ENCODE measurements at regions not wholly inside any gene's neighbourhood (a gene's known extent, or its start where the extent isn't known, plus 50 kb on each side); places are given as distances from the start of the nearest gene placed in this dataset.
"Not testable (repeated sequence)": the region's sequence is repeated elsewhere in the genome, so short reads cannot be mapped to it uniquely, and the experiment has no call there.

DNA sequence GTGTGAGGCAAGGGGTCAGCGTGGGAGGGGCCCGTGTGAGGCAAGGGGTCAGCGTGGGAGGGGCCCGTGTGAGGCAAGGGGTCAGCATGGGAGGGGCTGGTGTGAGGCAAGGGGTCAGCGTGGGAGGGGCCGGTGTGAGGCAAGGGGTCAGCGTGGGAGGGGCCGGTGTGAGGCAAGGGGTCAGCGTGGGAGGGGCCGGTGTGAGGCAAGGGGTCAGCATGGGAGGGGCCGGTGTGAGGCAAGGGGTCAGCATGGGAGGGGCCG lies 119.2 kb downstream of the SEPTIN14 start:
- DNase-seq (ENCODE audit: low read depth): not testable (repeated sequence)

DNA sequence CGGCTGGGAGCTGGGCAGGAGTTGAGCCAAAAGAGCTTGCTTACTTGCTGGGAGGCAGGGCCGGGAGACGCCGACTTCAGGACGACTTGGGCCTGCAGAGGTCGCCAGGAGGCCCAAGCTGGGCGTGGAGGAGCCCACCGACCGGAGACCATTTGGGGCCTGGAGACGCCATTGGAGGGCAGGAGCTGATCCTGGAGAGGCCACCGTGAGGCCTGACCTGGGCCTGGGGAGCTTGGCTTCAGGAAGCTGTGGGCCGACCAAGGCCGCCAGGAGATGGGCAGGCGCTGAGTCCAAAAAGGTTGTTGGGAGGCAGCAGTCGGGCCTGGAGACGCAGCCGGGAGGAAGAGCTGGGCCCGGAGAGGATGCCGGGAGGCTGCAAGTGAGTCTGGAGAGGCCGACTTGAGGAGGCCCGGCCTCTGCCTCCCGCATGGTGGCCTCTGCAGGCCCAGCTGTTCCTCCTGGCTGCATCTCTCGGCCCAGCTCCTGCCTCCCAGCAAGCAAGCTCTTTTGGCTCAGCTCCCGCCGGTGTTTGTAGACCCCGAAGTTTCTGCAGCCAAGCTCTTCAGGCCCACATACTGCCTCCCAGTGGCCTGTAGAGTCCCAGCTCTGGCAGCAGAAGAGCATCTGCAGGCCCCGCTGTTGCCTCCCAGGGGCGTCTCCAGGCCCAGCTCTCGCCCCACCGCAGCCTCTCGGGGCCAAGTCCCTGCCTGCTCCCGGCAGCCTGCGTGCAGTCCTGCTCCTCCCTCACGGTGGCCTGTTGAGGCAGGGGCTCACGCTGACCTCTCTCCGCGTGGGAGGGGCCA lies 119.7 kb downstream of the SEPTIN14 start:
- not testable (repeated sequence) for DNase-seq (ENCODE audit: low read depth)

DNA sequence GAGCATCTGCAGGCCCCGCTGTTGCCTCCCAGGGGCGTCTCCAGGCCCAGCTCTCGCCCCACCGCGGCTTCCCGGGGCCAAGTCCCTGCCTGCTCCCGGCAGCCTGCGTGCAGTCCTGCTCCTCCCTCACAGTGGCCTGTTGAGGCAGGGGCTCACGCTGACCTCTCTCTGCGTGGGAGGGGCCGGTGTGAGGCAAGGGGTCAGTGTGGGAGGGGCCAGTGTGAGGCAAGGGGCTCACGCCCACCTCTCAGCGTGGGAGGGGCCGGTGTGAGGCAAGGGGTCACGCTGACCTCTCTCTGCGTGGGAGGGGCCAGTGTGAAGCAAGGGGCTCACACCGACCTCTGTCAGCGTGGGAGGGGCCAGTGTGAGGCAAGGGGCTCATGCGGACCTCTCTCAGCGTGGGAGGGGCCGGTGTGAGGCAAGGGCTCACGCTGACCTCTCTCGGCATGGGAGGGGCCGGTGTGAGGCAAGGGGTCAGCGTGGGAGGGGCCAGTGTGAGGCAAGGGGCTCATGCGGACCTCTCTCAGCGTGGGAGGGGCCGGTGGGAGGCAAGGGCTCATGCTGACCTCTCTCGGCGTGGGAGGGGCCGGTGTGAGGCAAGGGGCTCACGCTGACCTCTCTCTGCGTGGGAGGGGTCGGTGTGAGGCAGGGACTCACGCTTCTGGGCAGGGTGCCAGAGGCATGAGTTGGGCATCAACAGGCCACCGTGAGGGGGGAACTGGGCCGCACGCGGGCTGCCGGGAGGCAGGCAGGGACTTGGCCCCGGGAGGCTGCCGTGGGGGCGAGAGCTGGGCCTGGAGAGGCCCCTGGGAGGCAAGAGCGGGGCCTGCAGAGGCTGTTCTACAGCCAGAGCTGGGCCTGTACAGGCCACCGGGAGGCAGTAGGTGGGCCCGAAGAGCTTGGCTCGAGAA lies 120.6 kb downstream of the SEPTIN14 start:
- DNase-seq (ENCODE audit: low read depth): not testable (repeated sequence)

DNA sequence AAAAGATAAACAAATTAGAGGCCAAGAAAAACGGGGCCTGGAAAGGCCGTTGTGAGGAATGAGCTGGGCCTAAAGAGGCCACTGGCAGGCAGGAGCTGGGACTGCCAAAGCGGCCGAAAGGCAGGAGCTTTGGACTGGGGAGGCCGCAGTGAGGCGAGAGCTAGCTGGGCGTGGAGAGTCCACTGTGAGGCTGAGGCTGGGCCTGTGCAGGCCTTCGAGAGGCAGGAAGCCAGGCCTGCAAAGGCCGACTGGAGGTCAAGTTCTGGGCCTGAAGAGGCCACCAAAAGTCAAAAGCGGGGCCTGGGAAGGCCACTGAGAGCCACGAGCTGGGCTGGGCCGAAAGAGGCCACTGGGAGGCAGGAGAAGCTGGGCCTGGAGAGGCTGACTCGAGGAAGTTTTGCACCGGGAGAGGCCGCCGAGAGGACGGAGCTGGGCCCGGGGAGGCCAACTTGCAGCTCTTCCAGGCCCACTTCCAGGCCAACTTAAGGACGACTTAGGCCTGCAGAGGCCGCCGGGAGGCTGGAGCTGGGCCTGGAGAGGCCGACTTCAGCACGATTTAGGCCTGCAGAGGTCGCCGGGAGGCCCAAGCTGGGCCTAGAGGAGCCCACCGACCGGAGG lies 121.8 kb downstream of the SEPTIN14 start:
- not testable (repeated sequence) for DNase-seq (ENCODE audit: low read depth)

DNA sequence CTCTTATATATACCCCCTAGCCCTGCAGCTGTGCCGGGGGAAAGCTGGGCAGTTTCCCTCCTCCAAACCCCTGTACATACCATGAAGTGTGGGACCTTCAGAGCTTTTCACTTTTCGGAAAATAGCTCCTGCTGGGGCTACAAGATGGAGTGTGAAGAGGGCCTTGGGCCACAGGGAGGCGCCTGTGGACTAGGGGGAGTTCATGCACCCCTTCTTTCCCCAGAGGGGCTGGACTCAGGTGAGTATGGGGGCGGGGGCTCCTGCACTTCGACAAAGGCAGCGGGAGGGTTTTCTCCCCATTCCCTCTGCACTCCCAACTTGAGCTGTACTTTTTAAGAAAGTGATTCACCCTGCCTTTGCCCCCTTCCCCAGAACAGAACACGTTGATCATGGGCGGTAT lies 122.5 kb downstream of the SEPTIN14 start:
- not testable (repeated sequence) for DNase-seq (ENCODE audit: low read depth)

DNA sequence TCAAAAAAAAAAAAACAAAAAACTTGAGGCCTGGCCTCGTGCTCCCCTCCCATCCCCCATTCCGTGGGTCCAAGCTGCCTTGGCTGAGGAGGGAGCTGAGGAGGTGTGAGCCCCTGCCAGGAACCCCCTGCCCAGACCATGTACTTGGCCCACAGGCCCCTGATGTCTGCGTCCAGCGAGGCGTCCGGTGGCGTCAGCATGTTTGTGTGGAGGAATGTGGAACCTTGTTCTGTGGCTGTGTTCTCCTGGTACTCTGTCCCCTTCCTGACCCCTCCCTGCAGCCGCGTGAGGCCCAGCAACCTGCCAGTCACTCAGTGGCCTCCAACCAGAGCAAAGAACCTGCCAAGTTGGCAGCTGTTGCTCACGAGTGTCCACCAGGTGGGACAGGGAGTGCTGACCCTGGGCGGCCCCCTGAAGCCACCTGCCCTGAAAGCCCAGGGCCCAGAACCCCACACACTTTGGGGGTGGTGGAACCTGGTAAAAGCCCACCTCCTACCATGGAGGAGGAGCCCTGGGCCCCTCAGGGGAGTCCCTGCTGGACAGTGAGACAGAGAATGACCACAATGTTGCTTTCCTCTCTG lies 125.8 kb downstream of the SEPTIN14 start:
- DNase-seq (ENCODE audit: low read depth): not testable (repeated sequence)

DNA sequence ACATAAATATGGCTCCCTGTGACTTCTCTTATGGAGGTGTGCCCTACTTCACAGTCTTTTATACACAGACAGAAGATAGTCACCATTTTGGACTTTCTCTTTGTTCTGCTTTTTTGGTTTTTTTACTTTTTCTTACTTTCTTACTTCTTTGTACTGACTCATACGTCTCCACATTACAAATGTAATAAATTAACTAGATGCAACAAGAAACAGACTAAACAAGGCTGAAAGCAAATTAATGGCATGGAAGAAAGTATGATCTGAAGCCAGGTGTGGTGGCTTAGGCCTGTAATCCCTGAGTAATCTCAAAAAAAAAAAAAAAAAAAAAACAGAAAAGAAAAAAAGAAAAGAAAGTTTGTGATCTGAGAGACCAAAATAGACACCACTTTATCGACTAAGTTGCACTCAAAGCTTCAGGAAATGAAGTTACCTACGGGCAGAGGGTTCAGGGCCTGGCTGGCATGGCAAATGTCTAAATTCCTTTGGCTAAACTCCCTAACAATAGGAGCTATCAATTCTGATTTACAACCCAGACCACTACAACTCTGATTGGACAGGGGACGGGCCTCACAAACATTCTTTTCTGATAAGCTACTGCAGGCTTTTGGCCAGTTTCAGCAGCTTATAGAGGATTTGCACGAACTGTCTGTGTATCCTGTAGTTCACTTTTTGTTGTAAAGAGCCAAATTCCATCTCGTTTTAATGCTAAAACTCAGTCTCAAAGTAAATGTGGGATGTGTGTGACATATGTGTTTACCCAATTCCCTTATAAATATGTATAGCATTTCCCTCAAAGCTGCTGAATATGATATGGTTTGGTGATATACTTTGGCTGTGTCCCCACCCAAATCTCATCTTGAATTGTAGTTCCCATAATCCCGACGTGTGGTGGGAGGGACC lies 129.1 kb downstream of the SEPTIN14 start:
- DNase-seq (ENCODE audit: low read depth): no peak

DNA sequence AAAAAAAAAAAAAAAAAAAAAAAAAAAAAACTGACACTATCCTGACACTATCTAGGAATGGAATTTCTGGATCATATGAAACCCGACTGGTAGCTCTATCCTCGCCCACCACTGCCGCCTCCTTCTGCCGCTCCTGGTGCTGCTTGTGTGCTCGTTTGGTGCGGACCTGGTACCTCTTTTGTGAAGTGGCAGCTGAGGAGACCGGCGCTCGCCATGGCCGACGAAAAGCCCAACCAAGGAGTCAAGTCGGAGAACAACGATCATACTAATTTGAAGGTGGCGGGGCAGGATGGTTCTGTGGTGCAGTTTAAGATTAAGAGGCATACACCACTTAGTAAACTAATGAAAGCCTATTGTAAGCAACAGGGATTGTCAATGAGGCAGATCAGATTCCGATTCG lies 130.6 kb downstream of the SEPTIN14 start:
- DNase-seq (ENCODE audit: low read depth): no peak

DNA sequence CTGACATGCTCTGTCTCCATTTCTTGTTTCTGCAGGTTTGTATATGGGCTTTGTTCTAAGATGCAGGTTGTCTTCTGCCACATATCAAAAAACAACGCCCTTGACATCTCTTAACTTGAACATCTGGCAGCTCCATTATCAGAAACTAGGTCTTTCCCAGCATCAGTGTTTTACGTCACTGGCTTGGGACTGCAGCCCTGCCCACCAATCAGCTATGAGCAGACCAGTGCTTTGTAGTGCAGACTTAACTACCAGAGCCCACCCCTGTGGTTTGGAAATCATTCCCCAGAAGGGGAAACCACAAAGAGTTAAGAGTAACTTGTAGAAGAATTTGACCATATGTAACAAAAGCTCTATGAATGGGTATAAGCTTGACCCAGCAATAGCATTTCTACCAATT lies 132.4 kb downstream of the SEPTIN14 start:
- no peak for DNase-seq (ENCODE audit: low read depth)

DNA sequence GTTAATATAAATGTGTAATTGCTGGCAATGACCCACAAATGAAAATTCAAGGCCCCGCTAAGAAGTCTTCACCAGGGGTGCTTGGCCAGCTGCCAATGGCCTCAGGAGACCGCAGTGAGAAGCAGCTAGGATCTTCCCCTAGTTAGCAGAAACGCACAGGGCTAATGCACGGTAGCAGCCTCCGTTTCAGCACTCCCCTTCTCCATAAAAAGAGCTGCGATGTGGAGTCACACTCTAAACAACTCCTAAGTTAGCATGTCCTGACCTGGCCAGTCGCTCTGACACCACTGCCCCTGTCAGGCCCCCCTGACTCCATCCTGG lies 139.0 kb downstream of the SEPTIN14 start:
- DNase-seq (ENCODE audit: low read depth): no peak

DNA sequence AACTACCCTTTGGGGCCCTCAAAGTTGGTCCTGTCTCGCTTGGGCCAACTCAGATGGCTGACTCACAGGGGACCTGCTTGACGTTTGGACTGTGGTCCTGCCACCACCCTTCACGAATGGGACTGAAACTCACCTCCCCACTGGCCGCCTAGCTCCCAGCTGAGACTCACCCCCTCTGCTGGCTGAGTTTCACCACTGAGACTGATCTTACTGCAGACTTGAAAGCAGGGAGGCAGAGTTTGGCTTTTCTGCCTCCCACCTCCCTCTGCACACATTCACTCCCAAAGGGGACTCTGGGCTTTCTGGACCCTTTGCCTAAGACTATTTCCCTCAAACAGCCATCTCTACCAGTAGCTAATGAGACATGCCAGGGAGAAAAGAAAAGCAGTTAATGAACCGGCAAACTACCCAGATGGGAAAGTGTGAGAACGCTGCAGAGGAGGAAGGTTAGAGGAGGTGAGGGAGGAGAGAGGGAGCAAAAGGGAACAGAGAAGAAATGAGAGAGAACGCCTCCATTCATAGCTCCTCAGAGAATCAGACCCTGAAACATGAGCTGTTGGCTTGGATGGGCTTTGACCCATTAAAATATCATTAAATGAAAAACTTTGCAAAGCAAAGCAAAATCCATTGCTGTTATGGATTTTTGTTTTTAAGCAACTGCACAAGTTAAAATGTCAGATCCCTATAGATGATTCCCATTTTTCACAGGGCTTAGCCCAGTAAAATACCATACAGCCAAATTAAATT lies 139.5 kb downstream of the SEPTIN14 start:
- DNase-seq (ENCODE audit: low read depth): not testable (repeated sequence)

DNA sequence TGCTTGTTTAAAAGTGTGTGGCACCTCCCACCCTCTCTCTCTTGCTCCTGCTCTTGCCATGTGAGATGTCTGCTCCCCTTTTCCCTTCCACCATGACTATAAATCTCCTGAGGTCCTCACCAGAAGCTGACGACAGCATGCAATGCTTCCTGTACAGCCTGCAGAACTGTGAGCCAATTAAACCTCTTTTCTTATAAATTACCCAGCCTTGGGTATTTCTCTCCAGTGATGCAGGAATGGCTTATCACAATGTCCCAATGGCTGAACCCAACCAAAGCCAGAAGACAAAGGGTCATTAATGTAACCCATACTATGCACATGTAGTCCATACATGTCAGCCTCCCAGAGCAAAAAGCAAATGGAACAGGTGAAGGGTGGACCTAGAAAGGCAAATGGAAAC lies 141.5 kb downstream of the SEPTIN14 start:
- not testable (repeated sequence) for DNase-seq (ENCODE audit: low read depth)

DNA sequence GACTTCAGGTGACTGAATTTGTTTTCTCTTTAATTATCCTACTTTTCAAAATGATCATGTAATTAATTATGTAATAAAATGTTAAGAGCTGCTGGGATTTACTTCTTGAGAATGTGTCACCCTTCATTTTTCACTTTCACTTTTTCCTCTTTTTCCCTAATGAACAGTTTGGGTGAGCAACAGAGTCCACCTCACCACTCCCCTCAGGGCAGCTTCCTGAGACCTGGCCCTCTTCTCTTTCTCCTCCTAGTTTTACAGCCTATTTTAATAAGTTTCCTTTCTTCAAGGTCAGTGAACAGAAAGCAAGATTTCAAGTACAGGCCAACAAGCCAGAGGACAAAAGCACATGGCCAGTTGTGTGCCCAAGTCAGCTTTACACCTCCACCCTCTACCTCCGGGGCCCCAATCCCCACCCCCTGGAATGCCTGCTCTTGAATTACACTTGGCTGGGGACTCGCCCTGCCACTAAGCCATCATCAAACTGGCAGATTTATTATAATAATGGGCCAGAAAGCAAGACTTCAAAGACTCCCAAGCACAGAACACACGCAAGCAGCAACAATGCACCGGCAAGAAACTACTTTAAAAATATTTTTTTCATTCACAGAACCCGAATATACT lies 143.1 kb upstream of the VOPP1 start:
- not testable (repeated sequence) for DNase-seq (ENCODE audit: low read depth)

DNA sequence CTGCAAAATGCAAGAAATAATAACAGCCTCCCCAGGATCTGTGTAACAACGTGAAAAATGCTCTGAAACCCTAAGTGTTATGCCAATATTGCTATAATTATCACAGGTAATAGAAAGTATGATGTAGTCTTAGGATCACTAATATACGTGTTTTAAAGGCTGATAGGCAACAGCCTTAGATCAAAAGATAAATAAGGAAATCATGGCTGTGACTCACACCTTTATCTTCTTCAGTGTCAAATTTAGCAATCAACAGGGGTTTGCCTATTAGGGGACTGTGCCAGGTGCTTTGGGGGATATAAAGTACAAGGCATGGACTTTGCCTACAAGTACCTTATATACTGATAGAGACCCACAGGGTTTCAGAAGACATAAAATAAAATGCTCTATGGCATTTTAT lies 142.1 kb upstream of the VOPP1 start:
- not testable (repeated sequence) for DNase-seq (ENCODE audit: low read depth)

DNA sequence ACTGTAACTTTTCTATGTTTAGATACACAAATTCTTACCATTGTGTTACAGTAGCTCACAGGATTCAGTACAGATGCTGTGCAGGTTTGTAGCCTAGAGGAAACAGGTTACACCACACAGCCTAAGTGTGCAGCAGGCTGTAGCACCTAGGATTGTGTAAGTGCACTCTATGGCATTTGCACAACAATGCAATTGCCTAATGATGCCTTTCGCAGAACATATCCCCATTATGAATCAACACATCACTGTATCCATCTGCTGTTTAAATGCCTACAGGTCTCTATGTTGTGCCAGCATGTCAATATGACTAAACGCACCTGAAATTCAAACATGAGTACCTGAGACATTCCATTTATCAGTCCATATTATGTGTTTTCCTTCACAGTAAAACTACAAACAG lies 138.0 kb upstream of the VOPP1 start:
- not testable (repeated sequence) for DNase-seq (ENCODE audit: low read depth)

DNA sequence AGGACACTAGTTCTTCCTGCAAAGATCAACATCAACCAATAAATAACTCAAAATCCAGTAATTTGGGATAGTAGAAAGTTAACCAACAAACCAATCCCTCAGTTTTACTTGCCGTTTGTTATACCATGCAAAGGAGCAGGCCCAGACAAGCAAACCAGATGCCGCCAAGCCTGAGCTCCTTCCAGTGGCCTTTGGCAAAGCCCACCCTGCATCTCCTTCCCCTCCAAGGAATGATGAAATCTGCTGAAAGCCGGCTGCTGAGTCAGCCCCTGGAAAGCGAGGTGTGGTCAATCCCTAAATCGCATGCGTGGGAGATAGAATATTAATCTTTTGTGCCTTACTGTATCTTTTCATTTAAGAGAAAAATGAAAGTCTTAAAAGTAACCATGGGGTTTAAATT lies 135.7 kb upstream of the VOPP1 start:
- not testable (repeated sequence) for DNase-seq (ENCODE audit: low read depth)

DNA sequence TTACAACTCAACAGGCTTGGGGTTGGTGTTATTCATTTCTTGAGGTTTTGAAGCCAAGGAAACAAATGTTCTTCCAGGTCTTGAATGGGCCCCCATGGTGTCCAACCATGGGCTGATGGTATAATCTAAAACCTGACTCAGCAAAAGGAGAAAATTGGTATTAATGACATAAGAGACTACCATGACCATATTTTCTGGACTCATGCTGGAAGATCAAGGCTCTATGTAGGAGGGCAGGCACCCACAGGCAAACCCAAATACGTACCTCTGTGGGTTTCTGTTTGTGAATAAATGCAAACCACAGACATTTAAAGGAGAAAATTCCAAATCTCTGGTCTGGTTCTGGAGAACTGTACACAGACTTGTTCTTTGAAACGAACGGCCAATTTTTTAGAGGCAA lies 135.1 kb upstream of the VOPP1 start:
- DNase-seq (ENCODE audit: low read depth): not testable (repeated sequence)

DNA sequence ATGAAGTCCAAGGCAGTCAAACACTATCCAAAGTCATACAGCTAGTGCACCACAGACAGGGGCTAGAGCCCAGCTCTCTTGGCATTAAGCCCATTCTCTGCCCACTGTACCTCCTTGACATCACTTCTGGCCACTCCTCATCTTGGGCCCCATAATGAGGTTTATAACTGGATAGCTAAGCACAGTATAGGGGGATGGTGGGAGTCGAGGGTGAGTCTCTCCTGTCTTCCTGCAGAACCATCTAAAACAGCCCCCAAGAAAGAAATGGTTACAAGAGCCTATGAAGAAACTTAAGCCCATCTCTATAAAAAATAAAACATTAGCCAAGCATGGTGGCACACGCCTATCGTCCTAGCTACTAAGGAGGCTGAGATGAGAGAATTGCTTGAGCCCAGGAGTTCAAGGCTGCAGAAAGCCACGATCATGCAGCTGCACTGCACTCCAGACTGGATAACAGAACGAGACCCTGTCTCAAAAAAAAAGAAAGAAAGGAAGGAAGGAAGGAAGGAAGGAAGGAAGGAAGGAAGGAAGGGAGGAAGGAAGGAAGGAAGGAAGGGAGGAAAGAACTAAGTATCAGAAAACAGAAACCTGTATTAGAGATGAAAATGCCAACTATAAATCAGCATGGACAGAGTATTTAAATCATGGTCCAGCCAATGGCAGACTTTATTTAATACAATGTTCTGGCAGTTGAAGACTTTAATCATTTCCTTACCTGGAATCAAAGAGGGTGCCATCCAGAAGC lies 134.3 kb upstream of the VOPP1 start:
- not testable (repeated sequence) for DNase-seq (ENCODE audit: low read depth)

DNA sequence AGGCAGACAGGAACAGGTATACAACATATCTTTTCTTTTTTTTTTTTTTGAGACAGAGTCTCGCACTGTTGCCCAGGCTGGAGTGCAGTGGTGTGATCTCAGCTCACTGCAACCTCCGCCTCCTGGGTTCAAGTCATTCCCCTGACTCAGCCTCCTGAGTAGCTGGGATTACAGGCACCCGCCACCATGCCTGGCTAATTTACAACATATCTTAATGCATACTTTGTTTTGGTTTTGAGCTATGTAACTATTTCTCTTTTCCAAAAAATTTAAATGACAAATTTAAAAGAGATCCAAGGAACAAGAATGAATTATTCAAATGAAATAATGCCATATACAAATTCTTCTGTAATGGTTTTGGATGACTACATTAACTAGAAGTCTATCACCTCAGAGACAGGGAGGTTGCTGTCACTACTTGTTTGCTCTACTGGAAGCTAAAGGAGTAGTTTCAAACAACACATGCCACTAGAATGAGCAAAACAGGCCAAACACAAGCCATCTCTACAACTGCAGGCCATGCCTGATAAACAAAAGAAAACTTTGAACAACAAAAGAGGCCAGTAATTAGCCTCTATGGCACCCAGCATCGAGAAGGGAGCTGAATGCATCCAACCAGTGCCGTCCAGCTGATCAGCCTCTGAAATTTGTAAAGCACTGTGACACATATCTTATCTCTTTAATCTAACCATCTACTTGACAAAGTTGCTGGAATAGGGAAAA lies 133.6 kb upstream of the VOPP1 start:
- not testable (repeated sequence) for DNase-seq (ENCODE audit: low read depth)
